ENCODE measurements at regions not wholly inside any gene's neighbourhood (a gene's known extent, or its start where the extent isn't known, plus 50 kb on each side); places are given as distances from the start of the nearest gene placed in this dataset.

DNA sequence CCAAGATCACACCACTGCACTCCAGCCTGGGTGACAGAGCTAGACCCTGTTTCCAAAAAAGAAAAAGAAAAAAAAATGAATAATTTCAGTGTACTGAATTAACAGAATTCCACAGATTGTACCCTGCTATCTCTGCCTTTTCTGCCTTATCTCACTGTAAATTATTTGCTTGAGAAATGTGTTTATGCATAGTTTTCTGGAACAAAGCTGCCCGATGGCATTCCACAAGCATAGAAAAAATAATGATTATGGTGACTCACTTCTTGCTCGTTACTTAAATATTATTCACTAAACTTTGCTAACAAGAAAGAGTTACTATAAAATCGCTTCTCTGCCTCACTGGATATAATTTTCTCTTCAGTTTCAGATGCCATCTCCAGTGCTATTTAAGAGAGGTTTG, 88.7 kb upstream of the FAM169A start:
- no peak for DNase-seq (ENCODE audit: low spot score)

DNA sequence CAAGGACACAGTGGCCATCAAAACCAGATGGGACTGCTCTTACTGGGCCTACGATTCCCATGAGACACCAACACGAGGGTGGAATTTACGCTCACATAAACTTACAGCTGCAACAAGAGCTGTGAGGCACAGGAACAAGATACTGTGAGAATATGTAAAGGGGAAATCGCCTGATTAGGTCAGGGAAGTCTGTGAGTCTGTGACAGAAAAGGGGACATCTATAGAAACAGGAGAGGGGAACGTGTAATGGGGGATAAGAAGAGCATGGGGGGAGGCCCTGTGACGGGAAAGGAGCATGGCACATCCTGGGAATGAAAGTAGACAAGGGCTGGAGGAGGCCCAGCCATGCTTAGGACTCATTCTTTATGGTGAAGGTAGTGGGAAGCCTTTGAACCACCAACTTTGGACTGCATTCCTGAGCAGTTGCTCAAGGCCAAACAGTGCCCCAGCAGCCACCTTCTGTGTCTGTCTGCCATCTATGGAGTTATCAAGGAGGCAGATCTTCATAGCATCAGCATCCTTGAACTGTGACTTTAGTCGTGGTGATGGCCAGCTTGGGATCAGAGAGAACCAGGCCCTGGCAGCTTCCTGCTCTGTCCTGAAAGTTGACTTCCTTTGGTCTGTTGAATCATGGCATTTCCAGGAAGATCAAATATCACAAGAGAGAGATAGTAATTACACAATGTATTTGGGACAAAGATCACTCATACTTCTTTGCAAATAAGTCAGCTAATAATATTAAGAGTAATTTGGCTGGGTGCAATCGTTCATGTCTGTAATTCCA, 87.9 kb upstream of the FAM169A start:
- DNase-seq (ENCODE audit: low spot score), result no peak

DNA sequence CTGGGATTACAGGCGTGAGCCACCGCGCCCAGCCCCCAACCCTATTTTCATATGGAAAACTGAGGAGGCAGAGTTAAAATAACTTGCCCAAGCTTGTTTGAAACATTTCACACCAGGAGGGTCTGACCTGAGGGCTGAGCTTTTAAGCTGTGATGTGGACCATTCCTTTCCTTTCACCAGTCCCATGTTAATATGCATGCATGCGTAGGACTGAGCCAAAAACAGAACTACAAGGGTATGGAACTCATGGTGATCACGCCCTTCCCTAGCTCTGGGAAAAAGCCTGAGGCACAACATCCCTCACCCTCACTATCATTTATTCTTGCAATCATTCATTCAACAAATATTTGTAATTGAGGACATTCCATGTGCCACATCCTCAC, 87.4 kb upstream of the FAM169A start:
- no peak for DNase-seq (ENCODE audit: low spot score)

DNA sequence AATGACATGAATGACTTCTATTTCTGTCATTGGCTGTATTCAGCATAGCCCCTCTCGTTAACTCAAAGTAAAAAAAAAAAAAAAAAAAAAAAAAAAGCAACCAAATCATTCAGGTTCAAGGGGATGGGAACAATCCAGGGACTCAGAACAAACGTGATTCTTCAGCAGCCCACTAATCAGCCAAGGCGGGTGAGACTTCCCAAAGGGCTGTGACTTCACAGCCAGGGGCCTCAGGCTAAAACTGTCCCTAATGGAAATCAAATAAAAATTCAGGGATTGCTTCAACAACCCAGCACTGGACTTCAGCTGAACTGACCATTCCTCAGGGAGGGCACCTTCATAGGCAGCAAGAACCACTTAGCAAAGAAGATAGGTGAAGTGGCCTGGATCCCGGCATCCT, 86.2 kb upstream of the FAM169A start:
- DNase-seq (ENCODE audit: low spot score), result no peak

DNA sequence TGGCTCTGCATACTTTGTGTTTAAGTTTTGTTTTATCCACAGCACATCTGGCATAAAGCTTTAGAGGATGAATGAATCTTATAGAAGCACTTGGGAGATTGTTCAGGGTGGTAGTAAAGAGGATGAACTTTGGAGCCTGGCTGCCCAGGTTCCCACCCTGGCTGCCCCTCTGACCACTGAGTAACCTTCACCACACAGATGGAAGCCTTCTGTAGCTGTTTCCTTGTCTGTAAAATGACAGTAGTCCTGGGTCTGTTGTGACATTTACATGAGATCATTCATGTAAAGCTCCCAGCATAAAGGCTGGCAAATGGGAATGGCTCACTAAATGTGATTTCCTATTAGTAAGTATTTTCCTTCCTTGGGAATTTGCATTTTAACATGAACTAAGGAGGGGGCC, 85.7 kb upstream of the FAM169A start:
- DNase-seq (ENCODE audit: low spot score), result no peak

DNA sequence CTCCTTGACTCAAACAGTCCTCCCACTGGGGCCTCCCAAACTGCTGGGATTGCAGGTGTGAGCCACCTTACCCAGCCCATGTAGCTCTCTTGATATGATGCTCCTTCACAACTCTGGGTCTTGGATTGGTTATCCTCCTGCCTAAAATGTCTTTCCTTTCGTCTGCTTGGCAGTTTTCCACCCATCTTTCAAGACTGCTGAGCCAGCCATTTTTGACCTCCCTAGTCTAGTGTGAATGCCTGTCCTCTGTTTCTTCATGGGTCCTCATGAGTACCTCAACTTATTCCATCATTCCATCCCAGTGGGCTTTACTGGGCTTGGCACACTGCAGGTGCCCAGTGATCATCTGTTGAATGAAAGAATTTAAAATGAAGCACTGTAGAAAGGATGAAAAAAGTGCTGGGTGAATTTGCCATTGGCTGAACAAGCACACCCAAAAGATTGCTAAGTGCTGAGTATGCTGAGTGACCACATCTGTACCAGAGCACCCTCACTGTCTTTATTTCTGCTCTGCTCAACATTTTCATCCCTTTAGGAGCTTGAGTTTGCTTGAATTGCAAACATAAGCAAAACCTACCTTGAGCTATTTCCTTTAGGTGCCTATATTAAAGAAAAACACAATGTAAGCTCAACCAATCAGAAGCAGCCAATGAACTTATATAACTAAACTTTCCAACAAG, 84.8 kb upstream of the FAM169A start:
- no peak for DNase-seq (ENCODE audit: low spot score)

DNA sequence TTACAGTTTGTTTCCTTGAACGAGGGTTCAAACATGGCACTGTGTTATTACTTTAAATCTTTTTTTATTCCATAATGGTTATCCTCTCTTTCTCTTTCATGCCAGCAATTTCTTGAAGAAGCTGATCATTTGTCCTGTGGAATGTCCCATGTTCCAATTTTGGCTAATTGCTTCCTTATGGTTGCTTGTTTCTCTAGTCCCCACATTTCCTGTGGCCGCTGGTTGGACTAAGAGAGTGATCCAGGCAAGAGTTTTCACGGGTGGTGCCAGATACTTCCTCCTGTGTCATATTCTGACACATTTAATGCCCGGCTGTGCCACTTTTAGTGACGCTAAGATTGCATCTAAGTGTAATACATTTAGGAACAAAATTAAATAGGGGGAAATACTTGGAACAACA, 83.8 kb upstream of the FAM169A start:
- DNase-seq (ENCODE audit: low spot score), result no peak

DNA sequence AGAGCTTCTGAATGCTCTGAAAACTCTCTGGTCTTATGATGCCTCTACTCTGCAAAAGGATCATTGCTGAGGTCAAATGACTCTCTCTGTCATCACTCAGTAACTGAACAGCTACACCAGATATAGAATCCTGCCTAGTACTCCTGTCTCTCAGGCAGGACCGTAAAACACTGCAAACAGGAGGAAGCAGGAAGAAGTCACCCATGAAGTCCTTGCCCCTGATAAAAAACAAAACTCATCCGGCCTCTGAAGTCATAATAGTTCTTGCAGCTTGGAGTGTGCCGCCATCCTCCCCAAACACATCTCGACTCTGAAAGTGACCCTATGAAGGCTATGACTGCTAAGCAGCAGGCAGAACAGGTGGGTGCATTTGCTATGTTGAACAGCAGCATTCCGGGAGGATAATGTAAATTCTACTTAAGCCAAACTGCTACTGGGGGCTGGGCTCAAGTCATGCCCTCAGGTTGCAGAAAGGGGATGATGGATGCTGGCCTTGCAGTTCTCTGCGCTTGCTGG, 81.9 kb upstream of the FAM169A start:
- no peak for DNase-seq (ENCODE audit: low spot score)

DNA sequence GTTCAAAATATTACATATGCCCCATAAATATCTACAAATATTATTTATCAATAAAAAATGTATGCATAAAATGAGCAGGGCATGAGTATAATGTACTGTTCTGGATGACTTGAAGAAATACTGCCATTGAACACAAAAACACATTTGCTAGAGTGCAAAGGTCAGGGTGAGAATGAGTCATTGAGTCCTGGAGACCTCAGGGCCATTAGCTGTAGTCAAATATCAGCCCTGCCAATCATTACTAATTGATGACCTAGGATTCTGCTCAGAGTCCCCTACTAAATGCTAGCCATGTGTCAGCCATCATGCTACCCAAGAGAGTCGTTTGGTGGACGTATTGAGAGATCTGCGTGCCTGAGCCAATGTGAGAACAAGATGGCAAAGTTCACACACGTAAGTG, 80.3 kb upstream of the FAM169A start:
- DNase-seq (ENCODE audit: low spot score), result no peak

DNA sequence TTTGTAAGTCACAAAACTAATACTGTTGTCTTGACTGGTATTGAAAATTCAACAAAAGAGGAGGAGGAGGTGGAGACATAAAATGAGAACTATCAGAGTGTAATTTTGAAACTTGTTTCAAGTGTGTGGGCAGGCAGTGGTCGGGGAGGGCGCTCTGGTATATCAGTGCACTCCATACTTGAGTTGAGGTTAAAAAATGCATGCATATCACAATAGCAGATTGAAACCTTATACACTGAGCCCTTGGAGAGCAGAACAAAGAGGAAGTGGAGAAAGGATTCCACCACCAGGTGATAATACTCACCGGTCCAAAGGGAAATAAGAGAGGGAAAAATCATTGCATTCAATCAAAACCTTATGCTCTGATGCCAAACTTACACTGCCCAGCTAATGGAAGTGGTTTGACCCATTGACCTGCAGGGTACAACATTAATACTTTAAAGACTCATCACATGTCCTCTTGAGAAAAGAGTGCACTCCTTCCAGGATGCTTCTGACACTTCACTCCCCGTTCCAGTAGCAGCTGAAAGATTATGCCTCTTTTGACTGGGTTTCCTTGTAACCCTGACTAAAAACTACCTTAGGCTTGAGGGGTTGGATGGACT, 79.5 kb upstream of the FAM169A start:
- no peak for DNase-seq (ENCODE audit: low spot score)

DNA sequence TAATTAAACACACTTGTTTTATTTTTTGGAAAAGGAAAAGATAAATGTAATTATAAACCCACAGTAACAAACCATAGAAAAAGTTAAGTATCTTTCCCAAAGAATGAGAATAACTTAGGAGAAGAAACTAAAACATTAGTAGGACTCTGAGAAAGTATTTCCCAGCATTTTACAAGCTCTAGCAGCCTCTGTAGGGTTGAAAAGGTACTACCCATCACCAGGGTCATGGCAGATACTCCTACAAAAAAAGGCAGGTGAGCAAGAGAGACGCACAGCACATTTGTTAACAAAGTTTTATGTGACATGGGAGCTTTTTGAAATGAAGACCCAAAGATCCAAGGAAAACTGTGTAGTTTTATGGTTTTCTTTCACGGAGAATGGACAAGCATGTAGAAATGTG, 77.7 kb upstream of the FAM169A start:
- DNase-seq (ENCODE audit: low spot score), result no peak

DNA sequence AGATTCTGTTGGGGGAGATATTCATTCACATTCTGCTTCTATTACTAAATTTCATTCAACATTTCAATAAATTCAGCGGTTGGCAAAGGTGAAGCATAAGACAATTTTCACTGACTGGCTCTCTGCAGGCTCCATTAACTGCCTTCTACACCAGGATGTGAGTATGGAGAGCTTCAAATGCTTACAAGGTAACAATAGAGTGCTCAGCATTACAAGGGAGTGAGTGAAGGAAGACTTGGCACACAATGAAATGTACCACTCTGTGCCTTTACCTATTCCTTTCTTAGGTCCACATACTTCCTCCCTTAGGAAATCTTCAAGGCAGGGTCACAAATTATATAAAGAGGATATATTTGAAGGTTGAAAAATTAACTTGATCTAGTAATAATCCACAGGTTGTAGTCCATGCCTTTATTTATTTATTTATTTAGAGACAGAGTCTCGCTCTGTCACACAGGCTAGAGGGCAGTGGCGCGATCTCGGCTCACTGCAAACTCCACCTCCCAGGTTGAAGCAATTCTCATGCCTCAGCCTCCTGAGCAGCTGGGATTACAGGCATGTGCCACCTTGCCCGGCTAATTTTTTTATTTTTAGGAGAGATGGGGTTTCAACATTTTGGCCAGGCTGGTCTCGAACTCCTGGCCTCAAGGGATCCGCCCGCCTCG, 76.6 kb upstream of the FAM169A start:
- DNase-seq (ENCODE audit: low spot score), result no peak

DNA sequence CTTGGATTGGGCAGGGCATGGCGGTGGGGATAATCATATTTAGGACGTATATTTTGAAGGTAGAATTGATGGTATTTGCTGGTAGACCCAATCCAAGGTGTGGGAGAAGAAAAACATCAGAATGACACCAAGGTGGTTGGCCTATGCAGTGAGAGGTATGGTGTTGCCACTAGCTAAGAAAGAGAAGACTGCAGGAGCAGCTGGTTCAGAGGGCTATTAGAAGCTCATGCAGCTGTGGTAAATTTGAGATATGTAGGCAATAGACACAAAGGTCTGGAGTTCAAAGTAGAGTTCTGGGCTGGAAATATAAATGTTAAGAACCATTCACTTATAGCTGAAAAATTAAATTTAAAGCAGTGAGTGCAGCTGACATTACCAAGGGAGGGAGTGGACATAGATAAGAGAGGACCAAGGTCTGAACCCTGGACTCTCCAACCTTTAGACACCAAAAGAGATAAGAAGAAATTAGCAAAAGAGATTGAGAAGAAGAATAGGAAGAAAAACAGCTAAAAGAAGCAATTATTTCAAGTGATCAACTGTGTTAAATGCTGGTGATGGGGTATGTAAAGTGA, 74.7 kb upstream of the FAM169A start:
- DNase-seq (ENCODE audit: low spot score), result no peak

DNA sequence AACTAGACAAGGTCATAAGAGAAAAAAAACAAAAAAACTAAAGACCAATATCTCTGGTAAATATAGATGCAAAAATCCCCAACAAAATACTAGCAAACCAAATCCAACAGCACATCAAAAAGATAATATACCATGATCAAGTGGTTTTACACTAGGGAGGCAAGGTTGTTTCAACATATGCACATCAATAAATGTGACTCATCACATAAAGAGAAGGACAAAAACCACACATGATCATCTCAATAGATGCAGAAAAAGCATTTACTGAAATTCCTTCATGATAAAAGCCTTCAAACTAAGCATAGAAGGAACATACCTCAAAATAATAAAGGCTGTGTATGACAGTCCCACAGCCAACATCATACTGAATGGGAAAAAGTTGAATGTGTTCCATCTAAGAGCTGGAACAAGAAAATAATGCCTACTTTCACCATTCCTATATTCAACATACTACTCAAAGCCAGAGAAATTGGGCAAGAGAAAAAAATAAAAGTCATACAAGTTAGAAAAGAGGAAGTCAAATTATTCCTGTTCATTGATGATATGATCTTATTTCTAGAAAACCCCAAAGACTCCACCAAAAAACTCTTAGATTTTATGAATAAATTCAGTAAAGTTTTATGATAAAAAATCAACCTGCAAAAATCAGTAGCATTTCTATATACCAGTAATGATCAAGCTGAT, 72.2 kb upstream of the FAM169A start:
- no peak for DNase-seq (ENCODE audit: low spot score)

DNA sequence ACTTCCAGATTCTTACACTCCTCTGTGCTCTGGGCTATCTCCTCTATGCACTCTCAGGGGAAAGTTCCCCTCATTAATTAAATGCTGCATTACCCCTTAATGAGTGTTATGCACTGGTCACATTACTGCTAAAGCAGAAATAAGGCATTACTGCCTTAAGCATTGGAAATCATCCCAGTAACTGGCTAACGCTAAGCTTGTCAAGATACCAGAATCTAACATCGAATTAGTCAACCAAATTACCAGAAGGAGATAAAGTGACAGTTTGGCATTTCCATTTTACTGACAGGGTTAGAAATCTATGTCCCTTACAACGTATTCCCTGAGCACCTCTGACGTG, 69.5 kb upstream of the FAM169A start:
- DNase-seq (ENCODE audit: low spot score), result no peak

DNA sequence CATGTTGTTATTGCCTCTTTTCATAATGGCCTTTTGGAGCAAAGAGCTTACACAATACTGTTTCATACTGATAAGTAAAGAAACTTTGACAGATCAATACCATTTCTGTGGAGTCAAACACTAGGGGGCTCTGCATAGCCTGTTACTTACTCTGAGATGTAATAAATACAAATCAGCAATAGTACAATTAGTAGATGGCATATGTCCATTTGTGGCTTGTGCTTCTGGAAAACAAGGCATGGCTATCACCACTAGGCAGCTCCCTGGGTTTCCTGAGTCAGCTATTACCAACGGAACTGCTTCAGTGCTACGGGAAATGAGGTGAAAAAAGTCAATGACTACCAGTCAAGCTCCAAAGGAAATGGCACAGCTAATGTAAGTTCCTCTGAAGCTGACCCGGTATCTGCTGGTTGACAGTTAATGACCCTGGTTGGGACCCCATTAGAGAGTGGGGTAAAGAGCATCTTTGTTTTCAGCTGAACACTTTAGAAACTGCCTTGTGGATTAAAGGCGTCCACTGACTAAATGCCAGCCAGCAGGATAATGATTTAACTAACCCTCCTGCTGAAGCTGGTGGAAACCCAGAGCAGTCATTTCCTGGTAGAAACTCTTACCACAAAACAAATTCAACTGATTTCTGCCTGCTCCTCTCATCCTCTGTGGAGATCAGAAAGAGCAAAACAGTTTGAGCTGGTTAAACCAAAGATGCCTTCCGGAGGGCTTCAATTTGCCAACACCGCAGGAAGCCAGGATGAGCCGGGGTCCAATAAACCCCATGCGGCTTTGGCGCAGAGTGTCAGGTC, 69.0 kb upstream of the FAM169A start:
- peak; percentile 40 for DNase-seq (ENCODE audit: low spot score)

DNA sequence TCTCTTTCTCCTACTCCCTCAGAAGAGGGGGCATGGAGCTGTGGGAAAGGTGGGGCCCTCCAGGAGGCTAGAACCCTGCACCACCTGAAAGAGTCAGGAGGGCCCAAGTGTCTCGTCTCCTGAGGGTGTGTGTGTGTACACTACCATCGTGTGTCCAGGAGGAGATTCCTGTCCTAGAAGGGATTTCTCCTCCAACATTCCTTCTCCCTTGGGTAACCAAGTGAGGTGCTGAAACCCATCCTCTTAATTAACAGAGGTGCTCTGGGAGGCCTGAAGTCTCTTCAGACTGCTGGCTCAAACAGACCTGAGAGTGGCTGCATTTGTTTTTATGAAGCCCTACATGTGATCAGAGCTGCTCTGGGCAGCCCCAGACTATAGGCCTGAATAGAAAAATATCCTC, 61.1 kb upstream of the FAM169A start:
- no peak for DNase-seq (ENCODE audit: low spot score)

DNA sequence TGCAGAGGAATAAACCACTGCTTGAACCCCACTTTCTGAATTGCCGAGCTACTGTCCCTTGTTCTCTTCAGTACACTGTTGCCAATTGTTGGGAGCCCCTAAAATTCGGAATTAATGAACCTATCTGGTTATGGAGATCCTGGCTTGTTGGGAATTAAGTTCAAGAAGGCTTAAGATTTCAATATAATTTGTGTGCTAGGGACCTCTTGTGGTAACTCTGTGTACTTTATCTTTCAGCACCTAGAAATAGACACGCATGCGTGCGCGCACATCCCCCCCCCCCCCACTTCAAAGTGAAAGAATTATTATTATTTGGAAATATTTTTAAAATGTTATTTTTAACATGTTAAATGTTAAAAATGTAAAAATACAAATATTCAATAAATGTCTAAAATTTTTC, 53.3 kb upstream of the FAM169A start:
- peak; percentile 28 for DNase-seq (ENCODE audit: low spot score)

DNA sequence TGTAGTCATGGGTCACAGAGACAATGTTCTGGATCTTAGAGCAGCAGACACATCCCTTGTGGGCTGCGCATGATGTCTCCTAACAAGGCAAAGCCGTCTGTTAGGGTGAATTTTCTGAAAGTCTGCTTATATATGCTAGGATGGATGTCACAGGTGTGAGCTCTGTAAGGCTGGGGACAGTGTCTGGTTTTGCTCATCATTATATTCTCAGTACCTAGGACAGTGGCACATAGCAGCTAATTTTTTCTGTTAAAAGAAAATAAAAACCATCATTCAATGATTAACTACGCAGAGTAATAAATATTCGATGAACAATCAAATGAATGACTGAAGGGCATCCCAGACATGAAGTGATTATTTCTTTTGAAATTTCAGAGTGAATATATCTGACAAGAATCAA, 52.9 kb upstream of the FAM169A start:
- DNase-seq (ENCODE audit: low spot score), result no peak

DNA sequence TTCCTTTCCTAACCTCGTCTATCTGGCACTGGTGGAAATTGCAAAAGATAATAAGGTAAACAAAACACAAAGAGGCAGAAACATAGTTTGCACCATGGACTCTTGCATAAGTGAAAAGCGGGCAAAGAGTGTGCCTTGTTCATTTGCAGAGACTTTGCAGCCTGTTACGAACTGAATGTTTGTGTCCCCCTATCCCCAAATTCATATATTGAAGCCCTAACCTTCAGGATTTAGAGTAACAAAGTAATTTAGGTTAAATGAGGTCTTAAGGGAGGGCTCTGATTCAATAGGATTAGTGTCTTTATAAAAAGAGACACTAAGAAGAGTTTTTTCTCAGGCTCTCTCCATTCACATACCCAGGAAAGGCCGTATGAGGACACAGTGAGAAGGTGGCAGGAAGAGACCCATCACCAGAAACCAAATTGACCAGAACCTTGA, 52.1 kb upstream of the FAM169A start:
- no peak for DNase-seq (ENCODE audit: low spot score)

Measured in CD4-positive, alpha-beta T cell treated with Interleukin-2 at 100 ng/mL for 4 hours (primary cell).